Astrocyte of the spinal cord (primary cell): ENCODE measurements at regions not wholly inside any gene's neighbourhood (a gene's known extent, or its start where the extent isn't known, plus 50 kb on each side); places are given as distances from the start of the nearest gene placed in this dataset.
"Not testable (repeated sequence)": the region's sequence is repeated elsewhere in the genome, so short reads cannot be mapped to it uniquely, and the experiment has no call there.

Source experiments
- DNase-seq: peaks from one replicate; pipeline ENCODE4 v3.0.0; 2011; ENCODE audit warnings: low read depth, low spot score
- H3K4me3 ChIP-seq: 2 replicates; pipeline ENCODE4 v1.5.1; 2011; ENCODE audit warnings: low read depth, mild to moderate bottlenecking, low read length, moderate library complexity
- CTCF ChIP-seq: IDR thresholded peaks from 2 replicates; pipeline ENCODE4 v1.5.1; 2012; ENCODE audit warnings: low read depth, mild to moderate bottlenecking, low read length, inconsistent platforms
- in situ Hi-C: cut with HindIII; loops from 2 replicates; pipeline ENCODE4 v1.10.0; 2017; ENCODE audit warnings: low sequenced_read_pairs

GRCh38 chr5:38138574-38138973, 119.8 kb upstream of the EGFLAM start:
- in situ Hi-C loops: no loop called here
- TF ChIP-seq CTCF: no peak
- DNase-seq: no peak
- no peak overlapping the region for H3K4me3 ChIP-seq

GRCh38 chr5:38135486-38136039, 122.8 kb upstream of the EGFLAM start:
- no peak overlapping the region for H3K4me3 ChIP-seq
- TF ChIP-seq CTCF: no peak
- DNase-seq: no peak
- in situ Hi-C loops: no loop called here

- in situ Hi-C loops: no loop called here
Observed at GRCh38 chr5:38134810-38135209, 123.5 kb upstream of the EGFLAM start.

GRCh38 chr5:38134294-38134693, 124.1 kb upstream of the EGFLAM start:
- H3K4me3 ChIP-seq, in situ Hi-C loops, DNase-seq: not testable (repeated sequence)

More at GRCh38 chr5:38134810-38135209, 123.5 kb upstream of the EGFLAM start:
- no peak overlapping the region for H3K4me3 ChIP-seq
- DNase-seq: no peak
- no peak for TF ChIP-seq CTCF

- no peak for DNase-seq
- TF ChIP-seq CTCF: no peak
Observed at GRCh38 chr5:38131686-38132085, 126.7 kb upstream of the EGFLAM start.

GRCh38 chr5:38124321-38124720, 134.0 kb upstream of the EGFLAM start:
- TF ChIP-seq CTCF: no peak
- no peak for DNase-seq
- H3K4me3 ChIP-seq: no peak overlapping the region
- in situ Hi-C loops: no loop called here

More at GRCh38 chr5:38131686-38132085, 126.7 kb upstream of the EGFLAM start:
- in situ Hi-C loops: no loop called here
- H3K4me3 ChIP-seq: no peak overlapping the region

GRCh38 chr5:38121420-38121819, 136.9 kb upstream of the EGFLAM start:
- no peak for DNase-seq
- TF ChIP-seq CTCF: no peak
- in situ Hi-C loops: no loop called here
- H3K4me3 ChIP-seq: no peak overlapping the region
